K562 (cell line): ENCODE measurements at regions not wholly inside any gene's neighbourhood (a gene's known extent, or its start where the extent isn't known, plus 50 kb on each side); places are given as distances from the start of the nearest gene placed in this dataset.

Experiments used
- ATAC-seq: fragments of 200-7000 bp; cut with Tn5 transposase; 3 replicates; pipeline ENCODE4 v1.9.1; 2020; ENCODE audit warnings: moderate library complexity
- BruUV-seq: library from RNA; stranded (reverse); fragments of 400-500 nt; replicated peaks from 2 replicates; lab custom pipeline; 2021; lab: Mats Ljungman, UMichigan
- CTCF ChIA-PET: fragments of 300-600 bp; formaldehyde crosslinking; extraction: SDS; loops from one replicate; lab custom pipeline; 2021; ENCODE audit warnings: low intra/inter-chr PET ratio; lab: Yijun Ruan, JAX
- POLR2A ChIA-PET: fragments of 300-600, 350-650 bp; sonication (Branson Sonifier 250); formaldehyde crosslinking; extraction: SDS; loops from one replicate; lab custom pipeline; 2021; ENCODE audit warnings: antibody characterized with exemption, inconsistent platforms; lab: Yijun Ruan, JAX
- DNase-seq, 4 experiments: peaks; one replicate each; pipeline versions ENCODE4 v3.0.0 to v3.0.0-alpha.2; 2011 to 2018; ENCODE audit warnings: low spot score in 3 of 4, mixed read lengths in 3 of 4; ENCODE audit errors: extremely low read depth in 1 of 4
- FAIRE-seq: peaks from 2 replicates; lab custom pipeline; 2011; peaks lifted over from hg19 to GRCh38; lab: Jason Lieb, UNC
- H2AFZ ChIP-seq: 2 replicates; pipeline ENCODE4 v1.6.0; 2011; ENCODE audit warnings: low read depth, low read length, control low read depth, inconsistent platforms
- H3K27ac ChIP-seq: fragments of 200-600 bp; 3 replicates; pipeline ENCODE4 v1.8.0; 2011; ENCODE audit warnings: low read depth, mild to moderate bottlenecking, control low read depth, inconsistent platforms, low read length, moderate library complexity, mixed read lengths; ENCODE audit errors: extremely low read depth
- H3K27me3 ChIP-seq, 2 experiments: fragments of 300-600 bp in 1 of 2; 2 replicates in 1 of 2; 3 replicates in 1 of 2; pipeline versions ENCODE4 v1.6.0 to v1.8.0; 2011; ENCODE audit warnings: inconsistent platforms in 2 of 2, low read length in 2 of 2, mild to moderate bottlenecking in 1 of 2, mixed read lengths in 1 of 2, moderate library complexity in 1 of 2; ENCODE audit not compliant: control insufficient read depth in 2 of 2, insufficient read depth in 2 of 2
- H3K36me3 ChIP-seq: fragments of 300-600 bp; 3 replicates; pipeline ENCODE4 v1.8.0; 2011; ENCODE audit warnings: mild to moderate bottlenecking, low read length, inconsistent platforms; ENCODE audit not compliant: control insufficient read depth, insufficient read depth
- H3K4me1 ChIP-seq, 2 experiments: fragments of 200-600 bp in 1 of 2; replicated peaks in 1 of 2; 2 replicates in 1 of 2; 3 replicates in 1 of 2; pipeline versions ENCODE4 v1.5.1 to v1.8.0; 2011; ENCODE audit warnings: inconsistent platforms in 2 of 2, low read length in 2 of 2, mild to moderate bottlenecking in 1 of 2, mixed read lengths in 1 of 2, moderate library complexity in 1 of 2; ENCODE audit not compliant: control insufficient read depth in 2 of 2, insufficient read depth in 2 of 2
- H3K4me2 ChIP-seq: 2 replicates; pipeline ENCODE4 v1.6.1; 2011; ENCODE audit warnings: low read length, control low read depth, inconsistent platforms, mixed read lengths; ENCODE audit not compliant: insufficient read depth
- H3K4me3 ChIP-seq: fragments of 200-600 bp; sonication (generic), shearing (Covaris generic); 2 replicates; pipeline ENCODE4 v1.5.1; 2016; ENCODE audit warnings: control low read depth, inconsistent platforms
- H3K79me2 ChIP-seq: fragments of 200-600 bp; 3 replicates; pipeline ENCODE4 v1.8.0; 2011; ENCODE audit warnings: low read length, inconsistent platforms; ENCODE audit not compliant: control insufficient read depth, insufficient read depth
- H3K9ac ChIP-seq, 2 experiments: 2 replicates each; pipeline versions ENCODE4 v1.6.0 to v1.6.1; 2011; ENCODE audit warnings: low read depth in 2 of 2, low read length in 2 of 2, control low read depth in 1 of 2, inconsistent platforms in 1 of 2, mild to moderate bottlenecking in 1 of 2, mixed read lengths in 1 of 2; ENCODE audit not compliant: insufficient read depth in 1 of 2
- H3K9me1 ChIP-seq: one replicate; pipeline ENCODE4 v1.6.0; 2011; ENCODE audit warnings: inconsistent platforms, mild to moderate bottlenecking, low read length, moderate library complexity; ENCODE audit not compliant: control insufficient read depth, insufficient read depth
- H3K9me3 ChIP-seq: replicated peaks from 2 replicates; pipeline ENCODE4 v1.5.1; 2011; ENCODE audit warnings: low read depth, low read length, inconsistent platforms; ENCODE audit not compliant: control insufficient read depth, insufficient read depth
- H4K20me1 ChIP-seq: replicated peaks from 2 replicates; pipeline ENCODE4 v1.6.1; 2011; ENCODE audit warnings: low read length, inconsistent platforms, mixed read lengths; ENCODE audit not compliant: control insufficient read depth, insufficient read depth
- ADNP ChIP-seq: fragments of 200-800 bp; sonication (Bioruptor generic); IDR thresholded peaks from 2 replicates; pipeline ENCODE4 v1.6.1; 2016; ENCODE audit warnings: missing genetic modification characterization, missing compliant biosample characterization
- ARNT ChIP-seq, 2 experiments: fragments of 450-650 bp; IDR thresholded peaks; 2 replicates each; pipeline ENCODE4 v1.6.1; 2016; ENCODE audit warnings: mild to moderate bottlenecking in 1 of 2
- E2F5 ChIP-seq: sonication (generic); formaldehyde crosslinking; IDR thresholded peaks from 2 replicates; pipeline ENCODE4 v1.8.0; 2022; ENCODE audit warnings: mild to moderate bottlenecking, missing genetic modification reagents
- GATA2 ChIP-seq: sonication (generic); formaldehyde crosslinking; IDR thresholded peaks from 2 replicates; pipeline ENCODE4 v1.4.0; 2020; ENCODE audit warnings: mild to moderate bottlenecking, missing genetic modification reagents
- MBD2 ChIP-seq: sonication (generic); IDR thresholded peaks from 2 replicates; pipeline ENCODE4 v1.6.1; 2016; ENCODE audit warnings: low read depth, borderline replicate concordance
- NR3C1 ChIP-seq: sonication (generic); formaldehyde crosslinking; IDR thresholded peaks from 2 replicates; pipeline ENCODE4 v1.8.1; 2022; ENCODE audit warnings: missing genetic modification reagents
- PHB ChIP-seq: fragments of 250-450 bp; sonication (Bioruptor Pico); IDR thresholded peaks from 2 replicates; pipeline ENCODE4 v1.5.0; 2021
- PHF20 ChIP-seq: fragments of 450-650 bp; IDR thresholded peaks from 2 replicates; pipeline ENCODE4 v1.6.1; 2018; ENCODE audit not compliant: partially characterized antibody
- SNIP1 ChIP-seq: fragments of 450-650 bp; IDR thresholded peaks from 2 replicates; pipeline ENCODE4 v1.7.1; 2017; ENCODE audit warnings: low read depth, mild to moderate bottlenecking
- THRA ChIP-seq: fragments of 450-650 bp; IDR thresholded peaks from 2 replicates; pipeline ENCODE4 v1.6.1; 2017; ENCODE audit warnings: mild to moderate bottlenecking, moderate library complexity
- ZMIZ1 ChIP-seq, 2 experiments: fragments of 150-350 bp in 1 of 2; IDR thresholded peaks; 2 replicates each; pipeline ENCODE4 v1.6.1; 2012 to 2016; ENCODE audit warnings: low read depth in 2 of 2, low read length in 2 of 2, mild to moderate bottlenecking in 1 of 2, moderate library complexity in 1 of 2
- ZNF592 ChIP-seq: fragments of 450-650 bp; IDR thresholded peaks from 2 replicates; pipeline ENCODE4 v1.6.1; 2017; ENCODE audit warnings: antibody characterized with exemption, mild to moderate bottlenecking
- in situ Hi-C: fragments of 300-500 bp; cut with MboI; formaldehyde crosslinking; loops from 4 replicates; pipeline ENCODE4 v1.15.0; 2018; ENCODE audit warnings: inconsistent platforms, mixed read lengths
- intact Hi-C: fragments of 100-400 bp; cut with micrococcal nuclease; formaldehyde crosslinking; loops from 2 replicates; pipeline ENCODE4 v1.14.2; 2022

GRCh38 chr10:61197057-61197456 lies 253.1 kb upstream of the RHOBTB1 start (continued):
- TF ChIP-seq ADNP (tag) (no peak), GATA2 (CRISPR knock-in tag) (no peak), MBD2 (no peak), NR3C1 (CRISPR knock-in tag) (no peak), E2F5 (CRISPR knock-in tag) (no peak), THRA (no peak), SNIP1 (no peak)

- Histone ChIP-seq H3K9ac (no peak overlapping the region), H3K4me2 (no peak overlapping the region), H2AFZ (no peak overlapping the region), H3K9me3 (no peaks in the 10 kb centered on the region), H3K79me2 (no peaks in the 10 kb centered on the region), H3K36me3 (no peaks in the 10 kb centered on the region), H3K4me3 (no peak overlapping the region), H3K4me1 (no peaks in the 10 kb centered on the region), H3K27me3 (no peaks in the 10 kb centered on the region), H3K27ac (no peak overlapping the region), H4K20me1 (no peaks in the 10 kb centered on the region), H3K9me1 (no peaks in the 10 kb centered on the region)
- DNase-seq (no peak), ATAC-seq (no peak), FAIRE-seq (no peak)
- ChIA-PET CTCF (no interaction called here), POLR2A (interaction anchor here (0.6 kb wide), 1 partner anchor 416 kb away, joined by 3 read pairs; no protein-coding TSS in a partner anchor)
- intact Hi-C loops = no loop called here
- BruUV-seq = no TSS peak
- in situ Hi-C loops = no loop called here
- TF ChIP-seq PHB (CRISPR knock-in tag) (no peak), ARNT (IDR thresholded peaks at IDR 0.05) (no peak), ZNF592 (no peak), ZMIZ1 (IDR thresholded peaks at IDR 0.05; ENCODE audit: low read depth in 2 of 2, low read length in 2 of 2) (no peak), PHF20 (no peak)
These were observed 251.2 kb upstream of the RHOBTB1 start for GRCh38 chr10:61195211-61195610.
